Endothelial cell of umbilical vein (primary cell): ENCODE measurements at regions not wholly inside any gene's neighbourhood (a gene's known extent, or its start where the extent isn't known, plus 50 kb on each side); places are given as distances from the start of the nearest gene placed in this dataset.

Experiments
- BruUV-seq: library from RNA; stranded (reverse); fragments of 400-500 nt; replicated peaks from 2 replicates; lab custom pipeline; 2021; lab: Mats Ljungman, UMichigan
- CTCF ChIA-PET: fragments of 300-600, 350-600 bp; sonication (Branson Sonifier 250); formaldehyde crosslinking; loops from one replicate; lab custom pipeline; 2021; ENCODE audit warnings: antibody characterized with exemption, inconsistent platforms; lab: Charles Lee
- POLR2A ChIA-PET: fragments of 300-600, 350-600 bp; sonication (Branson Sonifier 250); formaldehyde crosslinking; loops from one replicate; lab custom pipeline; 2021; ENCODE audit warnings: antibody characterized with exemption, inconsistent platforms; lab: Charles Lee
- DNase-seq: peaks from one replicate; pipeline ENCODE4 v3.0.0-alpha.2; 2011; ENCODE audit warnings: low read depth, low spot score
- FAIRE-seq: peaks from 2 replicates; lab custom pipeline; 2011; peaks lifted over from hg19 to GRCh38; lab: Jason Lieb, UNC
- H2AFZ ChIP-seq: 2 replicates; pipeline ENCODE4 v1.6.0; 2012; ENCODE audit warnings: low read depth, low read length, control low read depth, inconsistent platforms
- H3K27ac ChIP-seq: 2 replicates; pipeline ENCODE4 v1.5.1; 2011; ENCODE audit warnings: low read depth, mild to moderate bottlenecking, control low read depth, low read length, moderate library complexity; ENCODE audit not compliant: insufficient read depth
- H3K27me3 ChIP-seq, 2 experiments: 2 replicates each; pipeline versions ENCODE4 v1.6.0 to v1.6.1; 2011; ENCODE audit warnings: low read length in 2 of 2, mixed read lengths in 1 of 2; ENCODE audit not compliant: control insufficient read depth in 2 of 2, insufficient read depth in 2 of 2
- H3K36me3 ChIP-seq, 2 experiments: 2 replicates in 1 of 2; 3 replicates in 1 of 2; pipeline ENCODE4 v1.5.1; 2011; ENCODE audit warnings: low read length in 2 of 2, mild to moderate bottlenecking in 1 of 2, moderate library complexity in 1 of 2; ENCODE audit not compliant: control insufficient read depth in 2 of 2, insufficient read depth in 2 of 2; ENCODE audit errors: extremely low read depth in 1 of 2
- H3K4me1 ChIP-seq: 3 replicates; pipeline ENCODE4 v1.5.1; 2011; ENCODE audit warnings: mild to moderate bottlenecking, low read length; ENCODE audit not compliant: control insufficient read depth, insufficient read depth; ENCODE audit errors: extremely low read depth
- H3K4me2 ChIP-seq: 2 replicates; pipeline ENCODE4 v1.6.1; 2011; ENCODE audit warnings: low read length, control low read depth, mixed read lengths; ENCODE audit not compliant: insufficient read depth
- H3K4me3 ChIP-seq, 3 experiments: fragments of 200-600 bp in 1 of 3; sonication (generic), shearing (Covaris generic) in 1 of 3; replicated peaks in 1 of 3; 2 replicates each; pipeline ENCODE4 v1.5.1; 2011 to 2016; ENCODE audit warnings: control low read depth in 3 of 3, low read length in 3 of 3, mild to moderate bottlenecking in 2 of 3, inconsistent platforms in 1 of 3, low read depth in 1 of 3, moderate library complexity in 1 of 3; ENCODE audit not compliant: insufficient read depth in 1 of 3
- H3K79me2 ChIP-seq: 2 replicates; pipeline ENCODE4 v1.6.0; 2012; ENCODE audit warnings: low read length, inconsistent platforms; ENCODE audit not compliant: control insufficient read depth, insufficient read depth
- H3K9ac ChIP-seq: replicated peaks from 2 replicates; pipeline ENCODE3; 2011; ENCODE audit warnings: low read length, control low read depth; ENCODE audit not compliant: insufficient read depth; ENCODE audit errors: extremely low read depth
- H3K9me1 ChIP-seq: replicated peaks from 3 replicates; pipeline ENCODE4 v1.6.0; 2011; ENCODE audit warnings: mild to moderate bottlenecking, low read length; ENCODE audit not compliant: control insufficient read depth, insufficient read depth; ENCODE audit errors: extremely low read depth
- H3K9me3 ChIP-seq: replicated peaks from 2 replicates; pipeline ENCODE4 v1.5.1; 2012; ENCODE audit warnings: low read length, inconsistent platforms; ENCODE audit not compliant: control insufficient read depth, insufficient read depth
- H4K20me1 ChIP-seq: replicated peaks from 2 replicates; pipeline ENCODE3; 2011; ENCODE audit warnings: mild to moderate bottlenecking, low read length; ENCODE audit not compliant: control insufficient read depth, insufficient read depth; ENCODE audit errors: extremely low read depth
- CTCF ChIP-seq, 2 donors: IDR thresholded peaks; 1 replicate in 1 of 2; 2 replicates in 1 of 2; pipeline ENCODE4 v1.5.1; 2011; ENCODE audit warnings: low read length in 2 of 2, mild to moderate bottlenecking in 2 of 2, moderate library complexity in 2 of 2, control low read depth in 1 of 2, inconsistent platforms in 1 of 2, low read depth in 1 of 2; ENCODE audit not compliant: insufficient read depth in 1 of 2; ENCODE audit errors: extremely low read depth in 1 of 2
- EZH2 ChIP-seq: IDR thresholded peaks from 2 replicates; pipeline ENCODE4 v1.6.1; 2012; ENCODE audit warnings: borderline replicate concordance, low read depth, mild to moderate bottlenecking, moderate library complexity, low read length, inconsistent platforms; ENCODE audit not compliant: severe bottlenecking
- FOS ChIP-seq: IDR thresholded peaks from 2 replicates; pipeline ENCODE4 v1.6.1; 2011; ENCODE audit warnings: mild to moderate bottlenecking, low read length, moderate library complexity, borderline replicate concordance; ENCODE audit not compliant: insufficient read depth
- GATA2 ChIP-seq: IDR thresholded peaks from 2 replicates; pipeline ENCODE4 v1.7.0; 2011; ENCODE audit warnings: low read depth, mild to moderate bottlenecking, moderate library complexity, mixed read lengths, low read length; ENCODE audit not compliant: insufficient read length, insufficient read depth
- JUN ChIP-seq: IDR thresholded peaks from 2 replicates; pipeline ENCODE4 v1.6.1; 2011; ENCODE audit warnings: borderline replicate concordance, low read depth; ENCODE audit not compliant: insufficient read length, insufficient read depth
- MAX ChIP-seq: IDR thresholded peaks from 2 replicates; pipeline ENCODE4 v1.6.1; 2011; ENCODE audit not compliant: insufficient read depth, insufficient read length
- MYC ChIP-seq: IDR thresholded peaks from one replicate; pipeline ENCODE4 v1.6.1; 2011; ENCODE audit warnings: mild to moderate bottlenecking, low read depth, low read length
- POLR2A ChIP-seq: IDR thresholded peaks from 2 replicates; pipeline ENCODE4 v1.6.1; 2012; ENCODE audit warnings: low read depth, mild to moderate bottlenecking, control low read depth, low read length
- POLR2AphosphoS5 ChIP-seq: IDR thresholded peaks from 2 replicates; pipeline ENCODE4 v1.6.1; 2012; ENCODE audit warnings: low read depth, mild to moderate bottlenecking, control low read depth, low read length, moderate library complexity; ENCODE audit not compliant: insufficient read depth
- dilution Hi-C: fragments of 300-500 bp; cut with MboI; formaldehyde crosslinking; loops from one replicate; pipeline ENCODE4 v1.15.0; 2019; ENCODE audit warnings: low sequenced_read_pairs; ENCODE audit not compliant: extremely low pct_ligation_motif_present
- intact Hi-C: fragments of 100-400 bp; cut with micrococcal nuclease; formaldehyde crosslinking; loops from one replicate; pipeline ENCODE4 v1.10.0; 2022

DNA sequence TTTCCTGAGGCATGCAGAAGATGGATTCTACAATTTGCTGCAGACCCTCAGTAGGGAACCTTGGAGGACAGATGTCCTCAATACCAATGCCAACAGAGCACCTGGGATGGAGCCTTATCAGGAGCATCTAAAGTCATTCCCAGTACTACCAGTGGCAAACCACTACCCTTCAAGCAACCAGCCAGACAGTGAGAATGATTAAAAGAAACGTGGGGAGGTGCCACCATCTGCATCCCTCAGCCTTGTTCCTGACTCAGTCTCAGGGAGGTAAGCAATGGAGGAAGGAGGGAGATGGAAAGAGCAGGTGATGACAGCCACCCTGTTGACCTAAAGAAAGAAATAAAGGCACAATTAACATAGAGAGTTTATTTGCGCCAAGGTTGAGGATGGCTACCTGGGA is 175.2 kb upstream of the GRIN2B start:
- dilution Hi-C loops, result no loop called here
- no peak overlapping the region for H3K9ac ChIP-seq
- no peaks in the 10 kb centered on the region for H3K27me3 ChIP-seq
- H3K4me3 ChIP-seq, result no peak overlapping the region
- H2AFZ ChIP-seq, result no peak overlapping the region
- no peaks in the 10 kb centered on the region for H3K9me1 ChIP-seq
- ChIA-PET POLR2A (no interaction called here), CTCF (interaction anchor here (3.2 kb wide), 1 partner anchor 11 kb away, joined by 12 read pairs; no protein-coding TSS in a partner anchor)
- TF ChIP-seq POLR2A, result no peak
- no peaks in the 10 kb centered on the region for H4K20me1 ChIP-seq
- H3K9me3 ChIP-seq, result no peaks in the 10 kb centered on the region
- FAIRE-seq (no peak), DNase-seq (no peak)
- no peak overlapping the region for H3K4me2 ChIP-seq
- intact Hi-C loops, result no loop called here
- no peaks in the 10 kb centered on the region for H3K4me1 ChIP-seq
- BruUV-seq, result no TSS peak
- H3K27ac ChIP-seq, result no peak overlapping the region
- H3K36me3 ChIP-seq, result no peaks in the 10 kb centered on the region
- H3K79me2 ChIP-seq, result no peaks in the 10 kb centered on the region

GRCh38 chr12:14157088-14157747 is 175.8 kb upstream of the GRIN2B start:
- Histone ChIP-seq H3K9ac (no peak overlapping the region), H3K4me2 (no peak overlapping the region), H3K27ac (no peak overlapping the region), H3K9me1 (no peaks in the 10 kb centered on the region), H2AFZ (no peak overlapping the region), H3K9me3 (no peaks in the 10 kb centered on the region), H4K20me1 (no peaks in the 10 kb centered on the region), H3K4me3 (no peak overlapping the region), H3K36me3 (no peaks in the 10 kb centered on the region), H3K27me3 (no peaks in the 10 kb centered on the region), H3K79me2 (no peaks in the 10 kb centered on the region), H3K4me1 (no peaks in the 10 kb centered on the region)
- DNase-seq (no peak), FAIRE-seq (no peak)
- dilution Hi-C loops (no loop called here), intact Hi-C loops (no loop called here)
- POLR2A ChIA-PET, result no interaction called here
- no peak for TF ChIP-seq POLR2A
- TF ChIP-seq FOS, result no peak
- no peak for TF ChIP-seq CTCF (IDR thresholded peaks at IDR 0.05; ENCODE audit: extremely low read depth in 1 of 2, insufficient read depth in 1 of 2, low read depth in 1 of 2, low read length in 2 of 2)
- TF ChIP-seq EZH2, result no peak
- TF ChIP-seq GATA2, result no peak
- no peak for TF ChIP-seq MYC
- TF ChIP-seq JUN, result no peak
- TF ChIP-seq MAX, result no peak
- TF ChIP-seq POLR2AphosphoS5, result no peak
- no TSS peak for BruUV-seq
- CTCF ChIA-PET, result interaction anchor here (3.2 kb wide), 1 partner anchor 10 kb away, joined by 12 read pairs; no protein-coding TSS in a partner anchor
